ENCODE measurements at regions not wholly inside any gene's neighbourhood (a gene's known extent, or its start where the extent isn't known, plus 50 kb on each side); places are given as distances from the start of the nearest gene placed in this dataset.

DNA sequence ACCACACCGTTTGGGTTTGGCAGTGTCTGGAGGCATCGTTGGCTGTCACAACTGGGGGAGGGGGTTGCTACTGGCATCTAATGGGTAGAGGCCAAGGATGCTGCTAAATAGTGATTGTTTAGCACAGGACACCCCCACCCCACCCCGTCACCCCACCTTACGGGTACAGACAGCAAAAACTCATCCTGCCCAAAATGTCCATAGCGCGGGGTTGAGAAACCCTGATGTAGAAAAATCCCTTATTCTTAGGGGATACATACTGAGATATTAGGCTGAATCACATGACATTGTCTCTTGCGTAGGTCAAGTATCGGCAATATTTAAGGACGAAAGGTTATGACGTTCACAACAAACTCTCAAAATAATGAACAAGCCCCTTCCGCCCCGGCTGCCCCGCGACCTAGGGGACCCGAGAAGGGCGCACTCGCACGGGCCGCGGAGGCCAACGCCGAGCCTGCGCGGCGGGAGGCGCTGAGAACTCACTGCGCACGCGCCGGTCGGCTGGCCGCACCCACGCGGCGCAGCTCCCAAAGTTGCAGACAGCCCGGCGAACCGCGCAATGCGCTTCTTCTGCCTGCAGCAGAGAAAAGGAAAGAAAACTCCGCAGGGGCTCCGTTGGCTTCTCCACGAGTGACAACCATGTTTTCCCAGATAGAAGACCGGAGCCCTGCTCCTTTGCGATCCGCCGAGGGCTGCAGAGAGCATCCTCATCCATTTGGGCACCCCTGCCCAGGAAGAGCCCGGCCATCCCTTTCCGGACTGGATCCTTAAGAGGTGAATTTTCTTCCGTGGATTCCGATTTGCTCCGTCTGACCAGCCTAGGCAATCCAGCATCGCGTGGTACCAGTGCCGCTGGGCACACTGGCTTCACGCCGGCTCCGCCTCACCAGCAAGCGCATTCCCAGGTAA lies 136.8 kb upstream of the CCDC54 start:
- H3K27ac ChIP-seq: peak overlapping the region; percentile 60

DNA sequence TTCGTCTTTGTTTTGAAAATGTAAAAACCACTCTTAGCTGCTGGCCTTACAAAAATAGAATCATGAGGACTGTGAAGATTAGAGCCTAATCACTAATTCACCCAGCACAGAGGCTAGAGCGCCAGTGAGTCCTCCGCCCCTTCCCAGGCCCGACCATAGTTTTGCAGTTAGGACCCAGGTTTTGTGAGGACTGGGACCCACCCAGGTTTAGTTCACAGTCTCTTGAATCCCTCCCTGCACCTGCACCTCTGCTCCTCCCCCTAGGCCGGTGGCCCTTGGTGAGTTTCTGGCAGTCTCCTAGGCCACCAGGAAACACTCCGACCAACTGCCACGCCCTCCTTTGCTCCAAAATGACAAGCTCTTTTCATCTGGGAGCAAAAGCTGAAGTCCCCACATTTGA lies 136.0 kb upstream of the CCDC54 start:
- DNase-seq: peak; percentile 73
- Histone ChIP-seq H3K27me3 (no peaks in the 10 kb centered on the region), H3K9me3 (no peaks in the 10 kb centered on the region), H3K4me1 (no peaks in the 10 kb centered on the region), H3K36me3 (no peaks in the 10 kb centered on the region), H3K27ac (peak overlapping the region; percentile 60), H3K4me3 (peak overlapping the region; percentile 88)
- TF ChIP-seq, protein P1, sequence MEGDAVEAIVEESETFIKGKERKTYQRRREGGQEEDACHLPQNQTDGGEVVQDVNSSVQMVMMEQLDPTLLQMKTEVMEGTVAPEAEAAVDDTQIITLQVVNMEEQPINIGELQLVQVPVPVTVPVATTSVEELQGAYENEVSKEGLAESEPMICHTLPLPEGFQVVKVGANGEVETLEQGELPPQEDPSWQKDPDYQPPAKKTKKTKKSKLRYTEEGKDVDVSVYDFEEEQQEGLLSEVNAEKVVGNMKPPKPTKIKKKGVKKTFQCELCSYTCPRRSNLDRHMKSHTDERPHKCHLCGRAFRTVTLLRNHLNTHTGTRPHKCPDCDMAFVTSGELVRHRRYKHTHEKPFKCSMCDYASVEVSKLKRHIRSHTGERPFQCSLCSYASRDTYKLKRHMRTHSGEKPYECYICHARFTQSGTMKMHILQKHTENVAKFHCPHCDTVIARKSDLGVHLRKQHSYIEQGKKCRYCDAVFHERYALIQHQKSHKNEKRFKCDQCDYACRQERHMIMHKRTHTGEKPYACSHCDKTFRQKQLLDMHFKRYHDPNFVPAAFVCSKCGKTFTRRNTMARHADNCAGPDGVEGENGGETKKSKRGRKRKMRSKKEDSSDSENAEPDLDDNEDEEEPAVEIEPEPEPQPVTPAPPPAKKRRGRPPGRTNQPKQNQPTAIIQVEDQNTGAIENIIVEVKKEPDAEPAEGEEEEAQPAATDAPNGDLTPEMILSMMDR (IDR thresholded peaks at IDR 0.05): no peak
- intact Hi-C loops (cut with DNase I): no loop called here
- peak; percentile 82 for ATAC-seq

More for the DNA sequence above, 136.8 kb upstream of the CCDC54 start:
- peak; percentile 96 for ATAC-seq
- intact Hi-C loops (cut with DNase I): no loop called here
- peak overlapping the region; percentile 88 for H3K4me3 ChIP-seq
- H3K4me1 ChIP-seq: no peaks in the 10 kb centered on the region
- TF ChIP-seq, protein P1 (IDR thresholded peaks at IDR 0.05): no peak
- peak; percentile 88 for DNase-seq
- no peaks in the 10 kb centered on the region for H3K27me3 ChIP-seq
- H3K9me3 ChIP-seq: no peaks in the 10 kb centered on the region
- H3K36me3 ChIP-seq: no peaks in the 10 kb centered on the region

DNA sequence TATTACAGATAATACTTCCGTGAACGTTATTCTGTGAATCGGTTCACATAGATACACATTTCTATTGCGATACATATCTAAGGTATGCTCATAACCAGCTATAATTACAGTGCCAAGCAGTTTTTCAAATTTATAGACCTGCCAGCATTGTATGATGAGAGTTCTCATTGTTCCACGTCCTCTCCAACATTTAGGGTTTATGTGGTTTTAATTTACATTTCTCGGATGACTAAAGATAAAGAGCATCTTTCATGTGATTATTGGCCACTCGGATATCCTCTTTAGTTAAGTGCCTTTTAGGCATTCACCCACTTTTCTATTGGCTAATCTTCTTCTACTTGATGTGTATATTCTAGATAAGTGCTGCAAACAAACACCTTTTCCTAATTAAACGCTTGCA lies 134.7 kb upstream of the CCDC54 start:
- Histone ChIP-seq H3K4me1 (no peaks in the 10 kb centered on the region), H3K27ac (no peak overlapping the region), H3K27me3 (no peaks in the 10 kb centered on the region), H3K9me3 (no peaks in the 10 kb centered on the region), H3K4me3 (no peak overlapping the region), H3K36me3 (peaks cover under 1% of the 10 kb centered on the region)
- no peak for DNase-seq
- TF ChIP-seq, protein P1 (IDR thresholded peaks at IDR 0.05): no peak
- ATAC-seq: no peak
- intact Hi-C loops (cut with DNase I): no loop called here

DNA sequence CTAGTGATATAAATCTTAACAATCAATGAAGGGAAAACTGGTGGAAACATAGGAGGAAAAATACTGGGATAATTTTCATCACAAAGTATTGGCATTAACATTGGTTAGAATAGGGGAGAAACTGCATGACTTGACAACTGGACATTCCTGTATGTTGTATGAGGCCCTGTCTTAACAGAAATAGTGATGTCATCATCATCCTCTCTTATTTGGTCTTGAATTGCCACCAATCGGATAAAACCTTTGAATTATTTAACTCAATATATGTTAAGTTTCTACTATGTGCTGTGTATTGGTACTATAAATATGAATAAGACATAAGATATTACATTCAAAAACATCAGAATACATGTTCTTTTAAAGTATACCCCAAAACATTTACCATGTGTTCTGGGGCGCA lies 130.1 kb upstream of the CCDC54 start:
- Histone ChIP-seq H3K4me1 (no peaks in the 10 kb centered on the region), H3K4me3 (no peak overlapping the region), H3K27me3 (no peaks in the 10 kb centered on the region), H3K36me3 (peaks cover 15% of the 10 kb centered on the region), H3K9me3 (no peaks in the 10 kb centered on the region), H3K27ac (no peak overlapping the region)
- DNase-seq (no peak), ATAC-seq (no peak)
- intact Hi-C loops (cut with DNase I): no loop called here
- TF ChIP-seq, protein P1 (IDR thresholded peaks at IDR 0.05): no peak

DNA sequence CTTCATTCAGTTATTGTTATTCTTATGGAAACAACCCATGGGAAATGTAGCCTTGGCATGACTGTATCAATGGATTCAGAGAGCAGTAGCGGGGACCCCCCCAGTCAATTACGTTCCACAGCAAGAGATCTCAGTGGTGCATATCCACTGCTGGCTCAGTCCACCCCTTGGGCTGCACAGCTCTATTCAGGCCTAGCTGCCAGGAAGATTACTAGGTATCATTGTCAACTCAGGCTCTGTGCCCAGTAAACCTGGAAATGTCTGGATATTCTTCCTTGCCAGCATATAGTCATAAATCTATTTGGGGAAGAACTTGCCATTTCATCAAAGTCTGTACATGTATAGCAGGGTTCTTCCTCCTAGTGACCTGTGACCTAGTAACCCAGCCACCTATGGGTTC lies 128.1 kb upstream of the CCDC54 start:
- no peak overlapping the region for H3K27ac ChIP-seq
- no peaks in the 10 kb centered on the region for H3K4me1 ChIP-seq
- DNase-seq: no peak
- H3K36me3 ChIP-seq: peaks cover 15% of the 10 kb centered on the region
- H3K4me3 ChIP-seq: no peak overlapping the region
- H3K9me3 ChIP-seq: no peaks in the 10 kb centered on the region
- TF ChIP-seq, protein P1 (IDR thresholded peaks at IDR 0.05): no peak
- no peak for ATAC-seq
- intact Hi-C loops (cut with DNase I): no loop called here
- no peaks in the 10 kb centered on the region for H3K27me3 ChIP-seq
